KOPT-K1 (cell line): ENCODE measurements at regions not wholly inside any gene's neighbourhood (a gene's known extent, or its start where the extent isn't known, plus 50 kb on each side); places are given as distances from the start of the nearest gene placed in this dataset.
"Not testable (repeated sequence)": the region's sequence is repeated elsewhere in the genome, so short reads cannot be mapped to it uniquely, and the experiment has no call there.

Experiments used
- H3K27ac ChIP-seq: fragments of 200-600 bp; sonication (generic); 2 replicates; pipeline ENCODE4 v1.5.1; 2016; ENCODE audit warnings: antibody characterized with exemption, mild to moderate bottlenecking, low read depth, low read length; ENCODE audit not compliant: poor library complexity, severe bottlenecking
- H3K36me3 ChIP-seq: fragments of 200-600 bp; sonication (generic); 2 replicates; pipeline ENCODE4 v1.5.1; 2017; ENCODE audit warnings: antibody characterized with exemption, mild to moderate bottlenecking, low read length, moderate library complexity; ENCODE audit not compliant: insufficient read depth
- H3K9me3 ChIP-seq: fragments of 200-600 bp; sonication (generic); 2 replicates; pipeline ENCODE4 v1.5.1; 2017; ENCODE audit warnings: antibody characterized with exemption, low read length, mild to moderate bottlenecking; ENCODE audit not compliant: insufficient read depth, poor library complexity, severe bottlenecking

- Histone ChIP-seq H3K36me3 (no peaks in the 10 kb centered on the region), H3K27ac (no peak overlapping the region), H3K9me3 (no peaks in the 10 kb centered on the region)
Measured at GRCh38 chr10:2053805-2054204, 316.5 kb upstream of the ADARB2 start.

- Histone ChIP-seq H3K27ac (no peak overlapping the region), H3K36me3 (no peaks in the 10 kb centered on the region), H3K9me3 (no peaks in the 10 kb centered on the region)
Measured at GRCh38 chr10:2051108-2051507, 313.8 kb upstream of the ADARB2 start.

GRCh38 chr10:2049560-2049959 lies 312.2 kb upstream of the ADARB2 start:
- H3K9me3 ChIP-seq, result no peaks in the 10 kb centered on the region
- no peaks in the 10 kb centered on the region for H3K36me3 ChIP-seq
- no peak overlapping the region for H3K27ac ChIP-seq

GRCh38 chr10:2048337-2048973 lies 311.1 kb upstream of the ADARB2 start:
- no peak overlapping the region for H3K27ac ChIP-seq
- no peaks in the 10 kb centered on the region for H3K36me3 ChIP-seq
- H3K9me3 ChIP-seq, result no peaks in the 10 kb centered on the region

GRCh38 chr10:2047679-2048078 lies 310.4 kb upstream of the ADARB2 start:
- Histone ChIP-seq H3K27ac (no peak overlapping the region), H3K36me3 (no peaks in the 10 kb centered on the region), H3K9me3 (no peaks in the 10 kb centered on the region)

- H3K27ac ChIP-seq, result no peak overlapping the region
- no peaks in the 10 kb centered on the region for H3K36me3 ChIP-seq
- H3K9me3 ChIP-seq, result no peaks in the 10 kb centered on the region
Measured at GRCh38 chr10:2043379-2043778, 306.1 kb upstream of the ADARB2 start.

GRCh38 chr10:2038036-2038435 lies 300.7 kb upstream of the ADARB2 start:
- Histone ChIP-seq H3K9me3 (no peaks in the 10 kb centered on the region), H3K27ac (no peak overlapping the region), H3K36me3 (no peaks in the 10 kb centered on the region)

- H3K36me3 ChIP-seq, result no peaks in the 10 kb centered on the region
- no peaks in the 10 kb centered on the region for H3K9me3 ChIP-seq
- no peak overlapping the region for H3K27ac ChIP-seq
Measured at GRCh38 chr10:2037246-2037645, 299.9 kb upstream of the ADARB2 start.

GRCh38 chr10:2036209-2036608 lies 298.9 kb upstream of the ADARB2 start:
- no peaks in the 10 kb centered on the region for H3K9me3 ChIP-seq
- H3K27ac ChIP-seq, result no peak overlapping the region
- no peaks in the 10 kb centered on the region for H3K36me3 ChIP-seq

- no peak overlapping the region for H3K27ac ChIP-seq
- no peaks in the 10 kb centered on the region for H3K9me3 ChIP-seq
- H3K36me3 ChIP-seq, result no peaks in the 10 kb centered on the region
Measured at GRCh38 chr10:2030046-2030445, 292.7 kb upstream of the ADARB2 start.

- Histone ChIP-seq H3K27ac (no peak overlapping the region), H3K36me3 (no peaks in the 10 kb centered on the region), H3K9me3 (no peaks in the 10 kb centered on the region)
Measured at GRCh38 chr10:2026936-2027335, 289.6 kb upstream of the ADARB2 start.

- not testable (repeated sequence) for H3K27ac ChIP-seq, H3K9me3 ChIP-seq, H3K36me3 ChIP-seq
Measured at GRCh38 chr10:2024750-2025149, 287.4 kb upstream of the ADARB2 start.

- Histone ChIP-seq H3K36me3 (no peaks in the 10 kb centered on the region), H3K27ac (no peak overlapping the region), H3K9me3 (no peaks in the 10 kb centered on the region)
Measured at GRCh38 chr10:2023687-2024086, 286.4 kb upstream of the ADARB2 start.

GRCh38 chr10:2022401-2022800 lies 285.1 kb upstream of the ADARB2 start:
- Histone ChIP-seq H3K27ac (no peak overlapping the region), H3K36me3 (no peaks in the 10 kb centered on the region), H3K9me3 (no peaks in the 10 kb centered on the region)

GRCh38 chr10:2020836-2021235 lies 283.5 kb upstream of the ADARB2 start:
- Histone ChIP-seq H3K36me3 (no peaks in the 10 kb centered on the region), H3K9me3 (no peaks in the 10 kb centered on the region), H3K27ac (no peak overlapping the region)

GRCh38 chr10:2019803-2020202 lies 282.5 kb upstream of the ADARB2 start:
- H3K9me3 ChIP-seq, result no peaks in the 10 kb centered on the region
- no peak overlapping the region for H3K27ac ChIP-seq
- no peaks in the 10 kb centered on the region for H3K36me3 ChIP-seq
